GM12878 (cell line): ENCODE measurements at regions not wholly inside any gene's neighbourhood (a gene's known extent, or its start where the extent isn't known, plus 50 kb on each side); places are given as distances from the start of the nearest gene placed in this dataset.

Source experiments
- MAX ChIP-seq: IDR thresholded peaks from 2 replicates; pipeline ENCODE4 v1.6.1; 2012; ENCODE audit warnings: low read depth, low read length, improper control_type of control experiment
- NR2C2 ChIP-seq: IDR thresholded peaks from 2 replicates; pipeline ENCODE4 v1.6.1; 2011; ENCODE audit warnings: borderline replicate concordance, low read depth; ENCODE audit not compliant: control insufficient read depth, insufficient read length
- RBBP5 ChIP-seq: fragments of 200-600 bp; sonication (generic); conservative IDR thresholded peaks from 2 replicates; pipeline ENCODE4 v1.6.1; 2016
- SIN3A ChIP-seq: IDR thresholded peaks from 2 replicates; pipeline ENCODE4 v1.6.1; 2012; ENCODE audit warnings: low read depth, low read length, improper control_type of control experiment

- TF ChIP-seq RBBP5 (no peak), NR2C2 (no peak), SIN3A (no peak), MAX (no peak)
These were observed 273.7 kb downstream of the SYK start for GRCh38 chr9:91075279-91075678.
